ENCODE measurements at regions not wholly inside any gene's neighbourhood (a gene's known extent, or its start where the extent isn't known, plus 50 kb on each side); places are given as distances from the start of the nearest gene placed in this dataset.
A peak's percentile ranks its signal among the peaks of the same experiment; 100 is the strongest.

DNA sequence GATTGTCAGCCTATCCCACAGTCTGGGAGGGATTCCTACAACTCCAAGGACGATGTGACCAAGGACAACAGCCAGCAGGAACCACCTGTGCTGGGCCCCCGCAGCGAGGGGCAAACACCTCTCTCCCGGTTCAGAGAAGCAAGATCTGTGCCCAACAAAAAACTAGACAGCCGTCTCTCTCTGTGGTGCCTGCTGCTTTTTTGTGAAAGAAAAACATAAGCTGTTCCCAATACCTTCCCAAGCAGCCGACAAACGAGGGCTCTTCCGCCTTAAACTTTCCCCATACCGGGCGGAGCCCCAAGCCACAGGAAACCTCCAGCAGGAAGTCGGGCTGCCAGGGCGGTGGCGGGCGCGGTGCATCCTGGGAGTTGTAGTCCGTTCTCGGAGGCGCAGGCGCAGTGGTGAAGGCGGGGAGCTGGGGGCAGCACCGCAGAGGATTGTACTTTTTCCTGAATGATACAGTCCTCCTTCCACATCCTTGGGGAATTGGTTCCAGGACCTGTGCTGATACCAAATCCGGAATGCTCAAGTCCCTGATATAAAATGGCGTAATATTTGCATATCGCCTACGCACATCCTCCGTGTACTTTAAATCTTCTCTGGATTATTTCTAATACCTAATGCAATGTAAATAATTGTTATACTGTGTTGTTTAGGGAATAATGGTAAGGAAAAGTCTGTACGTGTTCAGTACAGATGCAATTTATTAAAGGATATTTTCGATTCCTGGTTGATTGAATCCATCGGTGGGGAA, 63.1 kb upstream of the IRF2 start:
- peak; percentile 59 for TF ChIP-seq CEBPB (IDR thresholded peaks at IDR 0.05; ENCODE audit: low read depth, low read length)
- TF ChIP-seq POLR2A (IDR thresholded peaks at IDR 0.05; ENCODE audit: low read depth, low read length) = peak; percentile 54; the same call in 1 of the 2 replicates
- TF ChIP-seq CTCF (conservative IDR thresholded peaks at IDR 0.05; ENCODE audit: low read depth, low read length) = no peak
